Activated naive CD8-positive, alpha-beta T cell treated with anti-CD3 and anti-CD28 coated beads, Interleukin-2, amount 50 U/mL, for 24 hours (primary cell): ENCODE measurements at regions not wholly inside any gene's neighbourhood (a gene's known extent, or its start where the extent isn't known, plus 50 kb on each side); places are given as distances from the start of the nearest gene placed in this dataset.
"Not testable (repeated sequence)": the region's sequence is repeated elsewhere in the genome, so short reads cannot be mapped to it uniquely, and the experiment has no call there.

Source experiments
- ATAC-seq: fragments of 150-1000 bp; cut with Tn5 transposase; one replicate; pipeline ENCODE4 v1.10.0; 2021
- DNase-seq: peaks from one replicate; pipeline ENCODE4 v3.0.0; 2021
- H3K27ac Mint-ChIP-seq: one replicate; pipeline ENCODE4 v1.8.0; 2021; ENCODE audit warnings: mild to moderate bottlenecking, mixed read lengths
- H3K27me3 Mint-ChIP-seq: one replicate; pipeline ENCODE4 v1.8.0; 2021; ENCODE audit warnings: mixed read lengths
- H3K36me3 Mint-ChIP-seq: one replicate; pipeline ENCODE4 v1.8.0; 2021; ENCODE audit warnings: low read depth, mixed read lengths
- H3K4me1 Mint-ChIP-seq: one replicate; pipeline ENCODE4 v1.8.0; 2021; ENCODE audit warnings: mixed read lengths
- H3K4me3 Mint-ChIP-seq: one replicate; pipeline ENCODE4 v1.8.0; 2021; ENCODE audit warnings: mild to moderate bottlenecking, moderate library complexity, mixed read lengths
- H3K9me3 Mint-ChIP-seq: one replicate; pipeline ENCODE4 v1.8.0; 2021; ENCODE audit warnings: mixed read lengths

DNA sequence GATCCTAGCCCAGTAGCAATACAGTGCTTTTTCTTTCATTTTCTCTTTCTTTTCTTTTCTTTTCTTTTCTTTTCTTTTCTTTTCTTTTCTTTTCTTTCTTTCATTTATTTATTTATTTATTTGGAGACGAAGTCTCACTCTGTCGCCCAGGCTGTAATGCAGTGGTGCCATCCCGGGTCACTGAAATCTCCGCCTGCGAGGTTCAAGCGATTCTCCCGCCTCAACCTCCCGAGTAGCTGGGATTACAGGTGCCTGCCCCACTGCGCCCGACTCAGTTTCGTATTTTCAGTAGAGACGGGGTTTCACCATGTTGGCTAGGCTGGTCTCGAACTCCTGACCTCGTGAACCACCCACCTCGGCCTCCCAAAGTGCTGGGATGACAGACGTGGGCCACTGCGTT lies 1948.0 kb upstream of the DEFB115 start:
- not testable (repeated sequence) for H3K4me3 Mint-ChIP-seq, H3K36me3 Mint-ChIP-seq, H3K27me3 Mint-ChIP-seq, DNase-seq, H3K27ac Mint-ChIP-seq, ATAC-seq
- H3K4me1 Mint-ChIP-seq, result peaks cover 22% of the 10 kb centered on the region
- peaks cover 52% of the 10 kb centered on the region for H3K9me3 Mint-ChIP-seq

- not testable (repeated sequence) for H3K27me3 Mint-ChIP-seq, H3K36me3 Mint-ChIP-seq, H3K4me1 Mint-ChIP-seq, DNase-seq, H3K27ac Mint-ChIP-seq, ATAC-seq, H3K4me3 Mint-ChIP-seq
- H3K9me3 Mint-ChIP-seq, result peaks cover 37% of the 10 kb centered on the region
Measured at GRCh38 chr20:29311046-29311445, 1946.4 kb upstream of the DEFB115 start.

DNA sequence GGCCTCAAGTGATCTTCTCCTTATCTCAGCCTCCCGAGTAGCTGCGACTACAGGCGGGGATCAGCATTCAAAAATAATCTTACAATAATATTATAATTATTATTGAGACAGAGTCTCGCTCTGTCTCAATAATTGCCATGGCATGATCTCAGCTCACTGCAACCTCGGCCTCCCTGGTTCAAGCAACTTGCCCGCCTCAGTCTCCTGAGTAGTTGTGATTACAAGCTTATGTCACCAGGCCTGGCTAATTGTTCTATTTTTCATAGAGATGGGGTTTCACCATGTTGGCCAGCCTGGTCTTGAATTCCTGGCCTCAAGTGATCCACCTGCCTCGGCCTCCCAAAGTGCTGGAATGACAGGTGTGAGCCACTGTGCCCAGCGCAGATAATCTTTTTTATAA lies 1944.8 kb upstream of the DEFB115 start:
- peaks cover 32% of the 10 kb centered on the region for H3K9me3 Mint-ChIP-seq
- H3K36me3 Mint-ChIP-seq, H3K4me3 Mint-ChIP-seq, DNase-seq, H3K27ac Mint-ChIP-seq, H3K27me3 Mint-ChIP-seq, H3K4me1 Mint-ChIP-seq, ATAC-seq: not testable (repeated sequence)

DNA sequence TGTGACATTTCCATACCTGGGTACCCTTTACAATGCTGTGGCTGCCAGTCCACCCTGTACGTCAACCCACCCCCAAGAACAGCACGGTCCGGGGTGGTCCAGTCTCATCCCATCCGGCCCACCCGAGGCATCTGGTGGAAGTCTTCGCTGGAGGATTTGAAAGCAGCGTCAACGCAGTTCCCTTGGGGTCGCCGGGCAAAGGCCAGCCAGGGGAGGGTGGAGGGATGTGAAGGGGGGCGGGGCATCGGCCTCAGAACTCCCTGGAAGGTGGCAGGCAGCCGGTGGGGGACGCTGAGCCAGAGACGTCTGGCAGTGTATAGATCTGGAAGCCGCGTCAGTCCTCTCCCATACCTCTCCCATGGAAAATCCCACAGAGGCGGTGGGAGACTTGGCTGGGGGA lies 1944.0 kb upstream of the DEFB115 start:
- Mint-ChIP-seq H3K27me3 (no peaks in the 10 kb centered on the region), H3K36me3 (peaks cover 3% of the 10 kb centered on the region), H3K4me1 (no peaks in the 10 kb centered on the region), H3K27ac (no peak overlapping the region), H3K9me3 (peaks cover 26% of the 10 kb centered on the region), H3K4me3 (no peak overlapping the region)
- ATAC-seq, result no peak
- no peak for DNase-seq

GRCh38 chr20:29314294-29314693 lies 1943.2 kb upstream of the DEFB115 start:
- Mint-ChIP-seq H3K4me1 (no peaks in the 10 kb centered on the region), H3K36me3 (peaks cover 3% of the 10 kb centered on the region), H3K9me3 (peaks cover 20% of the 10 kb centered on the region), H3K27ac (no peak overlapping the region), H3K27me3 (no peaks in the 10 kb centered on the region), H3K4me3 (no peak overlapping the region)
- no peak for ATAC-seq
- DNase-seq, result no peak

DNA sequence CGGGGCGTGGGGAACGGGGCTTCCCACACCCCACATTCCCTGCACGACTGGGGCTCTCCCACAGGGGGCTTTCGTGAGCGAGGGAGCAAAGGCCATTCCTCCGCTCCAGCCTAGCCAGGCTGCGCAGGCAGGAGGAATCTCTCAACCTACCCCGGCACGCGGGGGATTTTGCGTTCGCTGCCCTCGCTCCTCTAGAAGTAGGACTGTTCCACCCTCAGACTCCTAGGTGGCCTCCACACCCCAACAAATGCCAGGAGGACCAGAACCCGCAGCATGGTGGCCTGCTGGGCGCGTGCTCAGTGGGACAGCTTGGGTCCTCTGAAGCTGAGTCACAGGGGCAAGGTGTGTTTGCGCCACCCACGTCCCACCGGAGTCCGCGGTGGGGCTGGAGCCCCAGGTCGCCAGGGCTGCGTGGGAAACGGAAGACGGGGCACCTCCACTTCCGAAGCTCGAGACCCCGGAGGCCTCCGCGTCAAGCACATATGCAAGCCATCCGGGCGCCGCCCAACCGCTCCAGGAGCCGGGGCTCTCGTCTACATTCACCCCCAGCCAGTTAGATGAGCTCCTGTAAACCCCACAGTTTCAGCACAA lies 1938.5 kb upstream of the DEFB115 start:
- Mint-ChIP-seq H3K9me3 (peaks cover 9% of the 10 kb centered on the region), H3K27ac (no peak overlapping the region), H3K36me3 (no peaks in the 10 kb centered on the region), H3K4me1 (no peaks in the 10 kb centered on the region), H3K4me3 (no peak overlapping the region), H3K27me3 (peaks cover 4% of the 10 kb centered on the region)
- no peak for DNase-seq
- no peak for ATAC-seq

- no peaks in the 10 kb centered on the region for H3K4me1 Mint-ChIP-seq
- no peak for ATAC-seq
- no peak overlapping the region for H3K4me3 Mint-ChIP-seq
- H3K9me3 Mint-ChIP-seq, result peaks cover 4% of the 10 kb centered on the region
- no peak for DNase-seq
- H3K36me3 Mint-ChIP-seq, result no peaks in the 10 kb centered on the region
- H3K27me3 Mint-ChIP-seq, result peaks cover 4% of the 10 kb centered on the region
- no peak overlapping the region for H3K27ac Mint-ChIP-seq
Measured at GRCh38 chr20:29319725-29320124, 1937.7 kb upstream of the DEFB115 start.

- H3K4me3 Mint-ChIP-seq, result peak overlapping the region; percentile 24
- ATAC-seq, H3K27ac Mint-ChIP-seq: not testable (repeated sequence)
Measured at GRCh38 chr20:29320216-29320949, 1937.1 kb upstream of the DEFB115 start.

GRCh38 chr20:29323631-29324515 lies 1933.6 kb upstream of the DEFB115 start:
- not testable (repeated sequence) for ATAC-seq, H3K27ac Mint-ChIP-seq, H3K36me3 Mint-ChIP-seq, DNase-seq, H3K4me3 Mint-ChIP-seq, H3K4me1 Mint-ChIP-seq
- Mint-ChIP-seq H3K27me3 (peaks cover 11% of the 10 kb centered on the region), H3K9me3 (peaks cover 17% of the 10 kb centered on the region)

More at GRCh38 chr20:29320216-29320949, 1937.1 kb upstream of the DEFB115 start:
- not testable (repeated sequence) for H3K36me3 Mint-ChIP-seq, H3K27me3 Mint-ChIP-seq, H3K4me1 Mint-ChIP-seq, DNase-seq, H3K9me3 Mint-ChIP-seq

DNA sequence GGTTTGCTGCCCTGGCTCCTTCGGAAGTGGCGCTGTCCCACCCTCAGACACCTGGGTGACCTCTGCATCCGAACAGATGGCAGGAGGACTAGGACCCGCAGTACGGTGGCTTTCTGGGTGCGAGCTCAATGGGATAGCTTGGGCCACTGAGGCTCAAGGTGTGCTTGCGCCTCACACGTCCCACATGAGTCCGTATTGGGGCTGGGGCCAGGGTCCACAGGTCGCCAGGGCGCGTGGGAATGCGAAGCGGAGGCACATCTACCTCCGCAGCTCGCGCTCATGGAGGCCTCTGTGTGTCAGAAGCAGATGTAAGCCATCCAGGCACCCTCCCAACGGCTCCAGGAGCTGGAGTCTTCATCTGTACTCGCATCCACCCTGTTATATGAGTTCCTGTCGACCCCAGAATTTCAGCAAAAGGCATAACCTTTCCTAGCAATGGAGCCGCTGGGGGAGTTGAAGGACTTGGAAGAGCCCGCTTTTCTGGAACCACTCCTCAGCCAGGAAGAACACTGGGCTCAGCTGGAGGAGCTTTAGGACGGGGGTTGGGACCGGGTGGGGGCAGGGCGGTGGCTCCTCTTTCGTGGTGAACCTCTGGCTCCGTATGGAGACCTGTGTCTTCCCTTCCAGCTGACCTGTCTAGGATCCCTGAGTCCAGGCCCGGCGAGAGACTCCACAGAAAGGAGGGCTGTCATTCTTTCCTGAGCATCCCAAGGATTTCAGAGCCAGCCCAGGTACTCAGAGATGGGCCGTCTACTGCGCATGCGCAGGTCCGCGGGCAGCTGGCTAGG lies 1932.8 kb upstream of the DEFB115 start:
- ATAC-seq, H3K36me3 Mint-ChIP-seq: not testable (repeated sequence)

DNA sequence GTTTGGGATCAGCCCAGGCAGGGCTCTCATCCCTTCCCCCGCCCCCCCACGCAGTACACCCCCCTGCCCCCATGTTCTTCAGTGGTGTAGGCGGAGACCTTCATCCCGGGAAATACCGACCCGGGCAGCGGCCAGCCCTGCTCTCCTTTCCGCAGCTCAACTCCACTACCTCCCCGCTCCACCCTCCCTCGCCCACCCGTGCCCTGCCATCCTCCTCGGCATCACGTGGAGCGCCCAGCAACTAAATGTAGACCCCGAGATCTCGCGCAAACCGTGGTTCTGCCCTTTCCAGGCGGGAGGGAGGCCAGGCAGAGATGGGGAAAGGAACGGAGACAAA lies 1932.2 kb upstream of the DEFB115 start:
- H3K9me3 Mint-ChIP-seq, result peaks cover 20% of the 10 kb centered on the region
- H3K4me3 Mint-ChIP-seq, result no peak overlapping the region
- no peak for DNase-seq
- ATAC-seq, result no peak
- peaks cover 6% of the 10 kb centered on the region for H3K4me1 Mint-ChIP-seq
- no peaks in the 10 kb centered on the region for H3K36me3 Mint-ChIP-seq
- H3K27me3 Mint-ChIP-seq, result peaks cover 11% of the 10 kb centered on the region
- no peak overlapping the region for H3K27ac Mint-ChIP-seq

More for the DNA sequence above, 1932.8 kb upstream of the DEFB115 start:
- not testable (repeated sequence) for H3K4me3 Mint-ChIP-seq, H3K4me1 Mint-ChIP-seq, DNase-seq, H3K27ac Mint-ChIP-seq
- H3K27me3 Mint-ChIP-seq, result peaks cover 11% of the 10 kb centered on the region
- peaks cover 17% of the 10 kb centered on the region for H3K9me3 Mint-ChIP-seq

- not testable (repeated sequence) for H3K4me3 Mint-ChIP-seq, DNase-seq, H3K4me1 Mint-ChIP-seq, H3K27ac Mint-ChIP-seq, ATAC-seq, H3K36me3 Mint-ChIP-seq
- Mint-ChIP-seq H3K27me3 (peaks cover 11% of the 10 kb centered on the region), H3K9me3 (peaks cover 24% of the 10 kb centered on the region)
Measured at GRCh38 chr20:29325781-29326180, 1931.7 kb upstream of the DEFB115 start.

- H3K4me3 Mint-ChIP-seq, result no peak overlapping the region
- H3K4me1 Mint-ChIP-seq, result peaks cover 6% of the 10 kb centered on the region
Measured at GRCh38 chr20:29326376-29327070, 1930.9 kb upstream of the DEFB115 start.

More at GRCh38 chr20:29326376-29327070, 1930.9 kb upstream of the DEFB115 start:
- Mint-ChIP-seq H3K9me3 (peaks cover 25% of the 10 kb centered on the region), H3K27me3 (peaks cover 11% of the 10 kb centered on the region), H3K36me3 (no peaks in the 10 kb centered on the region), H3K27ac (no peak overlapping the region)
- no peak for DNase-seq
- ATAC-seq, result peak; percentile 43
